ENCODE measurements at regions not wholly inside any gene's neighbourhood (a gene's known extent, or its start where the extent isn't known, plus 50 kb on each side); places are given as distances from the start of the nearest gene placed in this dataset.

- Mint-ChIP-seq H3K27ac (no peak overlapping the region), H3K9me3 (ENCODE audit: insufficient read depth) (no peaks in the 10 kb centered on the region), H3K4me1 (no peaks in the 10 kb centered on the region), H3K27me3 (no peaks in the 10 kb centered on the region), H3K4me3 (no peak overlapping the region)
- intact Hi-C loops (cut with micrococcal nuclease): no loop called here
- CTCF ChIA-PET: no interaction called here
- ATAC-seq (ENCODE audit: low read depth) (no peak), DNase-seq (no peak)
- no peaks in the 10 kb centered on the region for H3K79me2 ChIP-seq (ENCODE audit: control insufficient read depth, insufficient read depth, low read length)
- no peaks in the 10 kb centered on the region for H4K20me1 ChIP-seq (ENCODE audit: control insufficient read depth, insufficient read depth, low read length, poor library complexity, severe bottlenecking)
- TF ChIP-seq EZH2 (IDR thresholded peaks at IDR 0.05; ENCODE audit: borderline replicate concordance, insufficient read depth, low read depth, low read length, poor library complexity, severe bottlenecking): no peak
- TF ChIP-seq, protein P1, sequence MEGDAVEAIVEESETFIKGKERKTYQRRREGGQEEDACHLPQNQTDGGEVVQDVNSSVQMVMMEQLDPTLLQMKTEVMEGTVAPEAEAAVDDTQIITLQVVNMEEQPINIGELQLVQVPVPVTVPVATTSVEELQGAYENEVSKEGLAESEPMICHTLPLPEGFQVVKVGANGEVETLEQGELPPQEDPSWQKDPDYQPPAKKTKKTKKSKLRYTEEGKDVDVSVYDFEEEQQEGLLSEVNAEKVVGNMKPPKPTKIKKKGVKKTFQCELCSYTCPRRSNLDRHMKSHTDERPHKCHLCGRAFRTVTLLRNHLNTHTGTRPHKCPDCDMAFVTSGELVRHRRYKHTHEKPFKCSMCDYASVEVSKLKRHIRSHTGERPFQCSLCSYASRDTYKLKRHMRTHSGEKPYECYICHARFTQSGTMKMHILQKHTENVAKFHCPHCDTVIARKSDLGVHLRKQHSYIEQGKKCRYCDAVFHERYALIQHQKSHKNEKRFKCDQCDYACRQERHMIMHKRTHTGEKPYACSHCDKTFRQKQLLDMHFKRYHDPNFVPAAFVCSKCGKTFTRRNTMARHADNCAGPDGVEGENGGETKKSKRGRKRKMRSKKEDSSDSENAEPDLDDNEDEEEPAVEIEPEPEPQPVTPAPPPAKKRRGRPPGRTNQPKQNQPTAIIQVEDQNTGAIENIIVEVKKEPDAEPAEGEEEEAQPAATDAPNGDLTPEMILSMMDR (IDR thresholded peaks at IDR 0.05): no peak
- POLR2A ChIA-PET: no interaction called here
- H2AFZ ChIP-seq (ENCODE audit: insufficient read depth, low read depth, low read length, poor library complexity, severe bottlenecking): no peak overlapping the region
- H3K4me3 ChIP-seq (ENCODE audit: control extremely low read depth in 1 of 5, extremely low read depth in 1 of 5, insufficient read depth in 1 of 5, low read depth in 2 of 5, low read length in 4 of 5): no peak overlapping the region
- H3K9me3 ChIP-seq (ENCODE audit: control extremely low read depth in 1 of 3, control insufficient read depth in 2 of 3, insufficient read depth in 1 of 3, low read length in 2 of 3): no peaks in the 10 kb centered on the region
- H3K27ac ChIP-seq (ENCODE audit: low read length in 2 of 2): no peak overlapping the region
- no peaks in the 10 kb centered on the region for H3K36me3 ChIP-seq (replicated peaks in 1 of 2; ENCODE audit: control extremely low read depth in 1 of 2, control insufficient read depth in 1 of 2, extremely low read depth in 1 of 2, insufficient read depth in 2 of 2, low read length in 1 of 2)
- WGBS (ENCODE audit: insufficient coverage): 60% methylated on average over 1 of the region's 1 CpG
- no peaks in the 10 kb centered on the region for H3K27me3 ChIP-seq (replicated peaks in 1 of 4; ENCODE audit: control extremely low read depth in 1 of 4, control insufficient read depth in 3 of 4, insufficient read depth in 4 of 4, low read length in 3 of 4)
- no peak overlapping the region for H3K4me2 ChIP-seq (replicated peaks; ENCODE audit: low read depth, low read length, poor library complexity, severe bottlenecking)
- no peak overlapping the region for H3K9ac ChIP-seq (ENCODE audit: low read length)
- H3K4me1 ChIP-seq (ENCODE audit: control insufficient read depth in 2 of 2, insufficient read depth in 2 of 2, low read length in 2 of 2): no peaks in the 10 kb centered on the region
Observed at GRCh38 chr10:111784436-111784835, 399.1 kb downstream of the GPAM start.

- no peak overlapping the region for H3K27ac Mint-ChIP-seq
- no peaks in the 10 kb centered on the region for H3K27me3 Mint-ChIP-seq
- no peak for ATAC-seq (ENCODE audit: low read depth)
- Histone ChIP-seq H2AFZ (ENCODE audit: insufficient read depth, low read depth, low read length, poor library complexity, severe bottlenecking) (no peak overlapping the region), H3K9me3 (ENCODE audit: control extremely low read depth in 1 of 3, control insufficient read depth in 2 of 3, insufficient read depth in 1 of 3, low read length in 2 of 3) (no peaks in the 10 kb centered on the region), H3K4me3 (ENCODE audit: control extremely low read depth in 1 of 5, extremely low read depth in 1 of 5, insufficient read depth in 1 of 5, low read depth in 2 of 5, low read length in 4 of 5) (no peak overlapping the region), H3K79me2 (ENCODE audit: control insufficient read depth, insufficient read depth, low read length) (no peaks in the 10 kb centered on the region), H3K4me2 (replicated peaks; ENCODE audit: low read depth, low read length, poor library complexity, severe bottlenecking) (no peak overlapping the region), H3K27me3 (replicated peaks in 1 of 4; ENCODE audit: control extremely low read depth in 1 of 4, control insufficient read depth in 3 of 4, insufficient read depth in 4 of 4, low read length in 3 of 4) (no peaks in the 10 kb centered on the region), H3K9ac (ENCODE audit: low read length) (no peak overlapping the region), H3K4me1 (ENCODE audit: control insufficient read depth in 2 of 2, insufficient read depth in 2 of 2, low read length in 2 of 2) (no peaks in the 10 kb centered on the region), H3K36me3 (replicated peaks in 1 of 2; ENCODE audit: control extremely low read depth in 1 of 2, control insufficient read depth in 1 of 2, extremely low read depth in 1 of 2, insufficient read depth in 2 of 2, low read length in 1 of 2) (no peaks in the 10 kb centered on the region), H4K20me1 (ENCODE audit: control insufficient read depth, insufficient read depth, low read length, poor library complexity, severe bottlenecking) (no peaks in the 10 kb centered on the region), H3K27ac (ENCODE audit: low read length in 2 of 2) (no peak overlapping the region)
- no peak for DNase-seq
- TF ChIP-seq, protein P1 (IDR thresholded peaks at IDR 0.05): no peak
- TF ChIP-seq EZH2 (IDR thresholded peaks at IDR 0.05; ENCODE audit: borderline replicate concordance, insufficient read depth, low read depth, low read length, poor library complexity, severe bottlenecking): no peak
- intact Hi-C loops (cut with micrococcal nuclease): no loop called here
- no peaks in the 10 kb centered on the region for H3K4me1 Mint-ChIP-seq
- no peaks in the 10 kb centered on the region for H3K9me3 Mint-ChIP-seq (ENCODE audit: insufficient read depth)
- no peak overlapping the region for H3K4me3 Mint-ChIP-seq
- POLR2A ChIA-PET: no interaction called here
- 75% methylated on average over 1 of the region's 2 CpGs for WGBS (ENCODE audit: insufficient coverage)
- CTCF ChIA-PET: interaction anchor here (0.8 kb wide), 1 partner anchor 35 kb away, joined by 3 read pairs; no protein-coding TSS in a partner anchor
Observed at GRCh38 chr10:111784946-111785465, 398.6 kb downstream of the GPAM start.
